ENCODE measurements at regions not wholly inside any gene's neighbourhood (a gene's known extent, or its start where the extent isn't known, plus 50 kb on each side); places are given as distances from the start of the nearest gene placed in this dataset.

DNA sequence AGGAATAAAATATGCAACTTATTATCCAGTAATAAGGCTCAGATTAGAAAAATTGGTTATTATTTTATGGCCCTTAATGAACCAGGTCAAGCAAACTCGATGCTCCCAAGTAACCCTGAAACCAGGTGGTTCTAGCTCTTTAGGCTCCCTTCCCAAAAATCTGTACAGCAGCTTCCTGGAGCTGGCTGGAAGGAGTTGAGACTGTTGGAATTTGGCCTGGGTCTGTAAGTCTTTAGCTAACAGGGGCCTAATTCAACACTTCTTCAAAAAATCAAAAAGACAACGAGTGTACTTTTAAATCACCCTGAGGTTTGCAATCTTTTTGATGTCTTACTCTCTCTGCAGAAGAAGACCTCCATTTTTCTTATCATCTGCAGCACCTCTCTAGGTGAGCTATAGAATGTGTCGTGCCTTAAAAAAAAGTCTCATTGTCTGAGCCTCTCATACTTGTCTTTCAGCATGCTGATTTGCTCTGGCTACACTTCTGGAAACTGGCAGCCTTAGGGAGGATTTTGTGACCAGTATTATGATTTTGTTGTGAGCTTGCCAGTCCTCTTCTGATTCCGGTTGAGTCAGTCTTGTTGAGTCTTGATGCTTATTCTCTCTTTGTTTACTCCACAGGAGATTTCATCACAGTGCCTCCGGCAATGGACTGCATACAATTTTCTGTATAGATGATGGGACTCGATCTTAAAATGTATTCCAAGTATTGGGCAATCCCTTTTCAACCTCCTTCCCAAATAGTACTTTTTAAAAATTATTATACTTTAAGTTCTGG, 235.0 kb upstream of the KBTBD8 start:
- TF ChIP-seq POLR2AphosphoS5 (IDR thresholded peaks at IDR 0.05; ENCODE audit: low read depth, low read length) (no peak), JUN (IDR thresholded peaks at IDR 0.05; ENCODE audit: low read depth, low read length) (no peak), CBX5 (IDR thresholded peaks at IDR 0.05; ENCODE audit: low read depth, low read length) (no peak), EZH2 (IDR thresholded peaks at IDR 0.05; ENCODE audit: low read depth, low read length, severe bottlenecking) (no peak), MAFK (IDR thresholded peaks at IDR 0.05; ENCODE audit: low read depth, low read length) (no peak), BCL11A (IDR thresholded peaks at IDR 0.05; ENCODE audit: low read depth in 2 of 2, low read length in 2 of 2) (no peak), EP300 (IDR thresholded peaks at IDR 0.05; ENCODE audit: borderline replicate concordance in 1 of 2, low read depth in 2 of 2, low read length in 2 of 2) (no peak), BRCA1 (IDR thresholded peaks at IDR 0.05; ENCODE audit: low read depth, low read length) (no peak)

Data from H1 (cell line).